Right lobe of liver (tissue), 4 donors: ENCODE measurements at regions not wholly inside any gene's neighbourhood (a gene's known extent, or its start where the extent isn't known, plus 50 kb on each side); places are given as distances from the start of the nearest gene placed in this dataset.

ENCODE experiments used
- POLR2A ChIP-seq: fragments of 450-650 bp; IDR thresholded peaks from one replicate; pipeline ENCODE4 v1.6.1; 2017; ENCODE audit warnings: antibody characterized with exemption, mild to moderate bottlenecking
- TF ChIP-seq, protein P1 (sequence below), 4 donors: fragments of 200-600 bp in 3 of 4; fragments of 450-650 bp in 1 of 4; IDR thresholded peaks; one replicate each; pipeline versions ENCODE4 v1.5.1 to v1.8.0; 2016 to 2022; ENCODE audit warnings: antibody characterized with exemption in 4 of 4, mild to moderate bottlenecking in 2 of 4
- donor health status: DM: no; HTN: no; CAD: no.
- donor health status: DM: no; HTN: no; CAD: no.
- donor health status: DM: no; HTN: yes; CAD: no.

- TF ChIP-seq, protein P1, sequence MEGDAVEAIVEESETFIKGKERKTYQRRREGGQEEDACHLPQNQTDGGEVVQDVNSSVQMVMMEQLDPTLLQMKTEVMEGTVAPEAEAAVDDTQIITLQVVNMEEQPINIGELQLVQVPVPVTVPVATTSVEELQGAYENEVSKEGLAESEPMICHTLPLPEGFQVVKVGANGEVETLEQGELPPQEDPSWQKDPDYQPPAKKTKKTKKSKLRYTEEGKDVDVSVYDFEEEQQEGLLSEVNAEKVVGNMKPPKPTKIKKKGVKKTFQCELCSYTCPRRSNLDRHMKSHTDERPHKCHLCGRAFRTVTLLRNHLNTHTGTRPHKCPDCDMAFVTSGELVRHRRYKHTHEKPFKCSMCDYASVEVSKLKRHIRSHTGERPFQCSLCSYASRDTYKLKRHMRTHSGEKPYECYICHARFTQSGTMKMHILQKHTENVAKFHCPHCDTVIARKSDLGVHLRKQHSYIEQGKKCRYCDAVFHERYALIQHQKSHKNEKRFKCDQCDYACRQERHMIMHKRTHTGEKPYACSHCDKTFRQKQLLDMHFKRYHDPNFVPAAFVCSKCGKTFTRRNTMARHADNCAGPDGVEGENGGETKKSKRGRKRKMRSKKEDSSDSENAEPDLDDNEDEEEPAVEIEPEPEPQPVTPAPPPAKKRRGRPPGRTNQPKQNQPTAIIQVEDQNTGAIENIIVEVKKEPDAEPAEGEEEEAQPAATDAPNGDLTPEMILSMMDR (IDR thresholded peaks at IDR 0.05): no peak
- TF ChIP-seq POLR2A: no peak
These were observed 648.5 kb downstream of the RNF144B start for GRCh38 chr6:19035461-19036195.
